ENCODE measurements at regions not wholly inside any gene's neighbourhood (a gene's known extent, or its start where the extent isn't known, plus 50 kb on each side); places are given as distances from the start of the nearest gene placed in this dataset.

- ATAC-seq (ENCODE audit: poor library complexity) (no peak), DNase-seq (no peak)
- intact Hi-C loops (cut with DNase I): no loop called here
Observed at GRCh38 chr2:51510303-51510702, 478.4 kb upstream of the NRXN1 start.

GRCh38 chr2:51505533-51505932 is 473.6 kb upstream of the NRXN1 start:
- DNase-seq (no peak), ATAC-seq (ENCODE audit: poor library complexity) (no peak)

GRCh38 chr2:51490576-51491234 is 458.8 kb upstream of the NRXN1 start:
- ATAC-seq (ENCODE audit: poor library complexity) (no peak), DNase-seq (no peak)
- intact Hi-C loops (cut with DNase I): no loop called here

More at GRCh38 chr2:51505533-51505932, 473.6 kb upstream of the NRXN1 start:
- intact Hi-C loops (cut with DNase I): no loop called here

GRCh38 chr2:51484605-51485004 is 452.7 kb upstream of the NRXN1 start:
- no peak for DNase-seq
- intact Hi-C loops (cut with DNase I): no loop called here
- no peak for ATAC-seq (ENCODE audit: poor library complexity)

- DNase-seq: no peak
- intact Hi-C loops (cut with DNase I): no loop called here
- ATAC-seq (ENCODE audit: poor library complexity): no peak
Observed at GRCh38 chr2:51483720-51484119, 451.8 kb upstream of the NRXN1 start.

GRCh38 chr2:51472783-51473182 is 440.9 kb upstream of the NRXN1 start:
- intact Hi-C loops (cut with DNase I): no loop called here
- DNase-seq: no peak
- no peak for ATAC-seq (ENCODE audit: poor library complexity)

- no peak for ATAC-seq (ENCODE audit: poor library complexity)
- DNase-seq: no peak
- intact Hi-C loops (cut with DNase I): no loop called here
Observed at GRCh38 chr2:51472300-51472699, 440.4 kb upstream of the NRXN1 start.

GRCh38 chr2:51469102-51469501 is 437.2 kb upstream of the NRXN1 start:
- intact Hi-C loops (cut with DNase I): no loop called here
- ATAC-seq (ENCODE audit: poor library complexity): no peak
- no peak for DNase-seq

- ATAC-seq (ENCODE audit: poor library complexity) (no peak), DNase-seq (no peak)
- intact Hi-C loops (cut with DNase I): no loop called here
Observed at GRCh38 chr2:51465326-51465725, 433.4 kb upstream of the NRXN1 start.

- ATAC-seq (ENCODE audit: poor library complexity): no peak
- intact Hi-C loops (cut with DNase I): no loop called here
- no peak for DNase-seq
Observed at GRCh38 chr2:51454177-51454576, 422.2 kb upstream of the NRXN1 start.

- ATAC-seq (ENCODE audit: poor library complexity) (no peak), DNase-seq (no peak)
- intact Hi-C loops (cut with DNase I): no loop called here
Observed at GRCh38 chr2:51448911-51449310, 417.0 kb upstream of the NRXN1 start.

- no peak for ATAC-seq (ENCODE audit: poor library complexity)
- intact Hi-C loops (cut with DNase I): no loop called here
Observed at GRCh38 chr2:51441786-51442185, 409.9 kb upstream of the NRXN1 start.

GRCh38 chr2:51424418-51424817 is 392.5 kb upstream of the NRXN1 start:
- ATAC-seq (ENCODE audit: poor library complexity): no peak
- no peak for DNase-seq
- intact Hi-C loops (cut with DNase I): no loop called here

More at GRCh38 chr2:51441786-51442185, 409.9 kb upstream of the NRXN1 start:
- no peak for DNase-seq

- intact Hi-C loops (cut with DNase I): no loop called here
- DNase-seq: no peak
- ATAC-seq (ENCODE audit: poor library complexity): no peak
Observed at GRCh38 chr2:51420511-51420910, 388.6 kb upstream of the NRXN1 start.

- DNase-seq: no peak
- intact Hi-C loops (cut with DNase I): no loop called here
- no peak for ATAC-seq (ENCODE audit: poor library complexity)
Observed at GRCh38 chr2:51413726-51414125, 381.8 kb upstream of the NRXN1 start.

GRCh38 chr2:51410331-51410730 is 378.4 kb upstream of the NRXN1 start:
- ATAC-seq (ENCODE audit: poor library complexity) (no peak), DNase-seq (no peak)
- intact Hi-C loops (cut with DNase I): no loop called here

GRCh38 chr2:51409920-51410319 is 378.0 kb upstream of the NRXN1 start:
- ATAC-seq (ENCODE audit: poor library complexity): no peak
- intact Hi-C loops (cut with DNase I): no loop called here
- DNase-seq: no peak

GRCh38 chr2:51404226-51404625 is 372.3 kb upstream of the NRXN1 start:
- ATAC-seq (ENCODE audit: poor library complexity) (no peak), DNase-seq (no peak)
- intact Hi-C loops (cut with DNase I): no loop called here

GRCh38 chr2:51401546-51401945 is 369.6 kb upstream of the NRXN1 start:
- DNase-seq (no peak), ATAC-seq (ENCODE audit: poor library complexity) (no peak)
- intact Hi-C loops (cut with DNase I): no loop called here

- DNase-seq (no peak), ATAC-seq (ENCODE audit: poor library complexity) (no peak)
- intact Hi-C loops (cut with DNase I): no loop called here
Observed at GRCh38 chr2:51387235-51387634, 355.3 kb upstream of the NRXN1 start.

GRCh38 chr2:51379997-51380396 is 348.1 kb upstream of the NRXN1 start:
- ATAC-seq (ENCODE audit: poor library complexity): no peak
- DNase-seq: no peak
- intact Hi-C loops (cut with DNase I): no loop called here

All from Right ventricle myocardium superior (tissue), 1 donor.